ENCODE measurements at regions not wholly inside any gene's neighbourhood (a gene's known extent, or its start where the extent isn't known, plus 50 kb on each side); places are given as distances from the start of the nearest gene placed in this dataset.

DNA sequence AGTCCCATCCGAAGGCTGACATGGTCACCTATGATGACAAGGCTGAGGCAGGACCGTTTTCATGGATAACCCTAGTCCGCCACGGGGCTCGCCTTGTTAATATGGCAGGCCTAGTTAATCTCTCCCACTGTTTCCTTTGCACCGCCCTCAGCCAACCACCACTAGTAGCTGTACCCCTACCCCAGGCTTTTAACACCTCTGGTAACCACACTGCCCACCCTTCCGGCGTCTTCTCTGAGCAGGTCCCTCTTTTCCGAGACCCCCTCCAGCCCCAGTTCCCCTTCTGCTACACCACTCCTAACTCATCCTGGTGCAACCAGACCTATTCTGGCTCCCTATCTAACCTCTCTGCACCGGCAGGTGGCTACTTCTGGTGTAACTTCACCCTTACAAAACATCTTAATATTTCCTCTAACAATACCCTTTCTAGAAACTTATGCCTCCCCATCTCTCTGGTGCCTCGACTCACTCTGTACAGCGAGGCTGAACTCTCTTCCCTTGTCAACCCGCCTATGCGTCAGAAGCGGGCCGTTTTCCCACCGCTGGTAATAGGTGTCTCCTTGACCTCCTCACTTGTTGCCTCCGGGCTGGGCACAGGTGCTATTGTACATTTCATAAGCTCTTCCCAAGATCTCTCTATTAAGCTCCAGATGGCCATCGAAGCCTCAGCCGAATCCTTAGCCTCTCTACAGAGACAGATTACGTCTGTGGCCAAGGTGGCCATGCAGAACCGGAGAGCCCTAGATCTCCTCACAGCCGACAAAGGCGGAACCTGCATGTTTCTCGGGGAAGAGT lies 964.4 kb downstream of the RPA4 start:
- Mint-ChIP-seq H3K27me3 (no peaks in the 10 kb centered on the region), H3K9me3 (peaks cover 24% of the 10 kb centered on the region)
- POLR2A ChIA-PET, result no interaction called here

GRCh38 chrX:97849951-97850350 lies 966.2 kb downstream of the RPA4 start:
- CTCF ChIA-PET, result no interaction called here
- H3K9me3 Mint-ChIP-seq, result peaks cover 14% of the 10 kb centered on the region
- DNase-seq, result no peak
- POLR2A ChIA-PET, result no interaction called here
- H3K36me3 Mint-ChIP-seq (ENCODE audit: low read depth), result no peaks in the 10 kb centered on the region
- no peaks in the 10 kb centered on the region for H3K27me3 Mint-ChIP-seq
- no peak overlapping the region for H3K4me3 Mint-ChIP-seq
- H3K27ac Mint-ChIP-seq, result no peak overlapping the region
- H3K4me1 Mint-ChIP-seq, result no peaks in the 10 kb centered on the region

More for the DNA sequence above, 964.4 kb downstream of the RPA4 start:
- Mint-ChIP-seq H3K4me3 (no peak overlapping the region), H3K4me1 (no peaks in the 10 kb centered on the region), H3K36me3 (ENCODE audit: low read depth) (no peaks in the 10 kb centered on the region), H3K27ac (no peak overlapping the region)
- CTCF ChIA-PET, result no interaction called here
- DNase-seq, result no peak

GRCh38 chrX:97850911-97851310 lies 967.2 kb downstream of the RPA4 start:
- Mint-ChIP-seq H3K27ac (no peak overlapping the region), H3K4me3 (no peak overlapping the region), H3K27me3 (no peaks in the 10 kb centered on the region), H3K9me3 (peaks cover 7% of the 10 kb centered on the region), H3K36me3 (ENCODE audit: low read depth) (no peaks in the 10 kb centered on the region), H3K4me1 (no peaks in the 10 kb centered on the region)
- ChIA-PET POLR2A (no interaction called here), CTCF (no interaction called here)
- no peak for DNase-seq

GRCh38 chrX:97854086-97854485 lies 970.4 kb downstream of the RPA4 start:
- H3K9me3 Mint-ChIP-seq, result no peaks in the 10 kb centered on the region
- POLR2A ChIA-PET, result no interaction called here
- no peak overlapping the region for H3K27ac Mint-ChIP-seq

DNA sequence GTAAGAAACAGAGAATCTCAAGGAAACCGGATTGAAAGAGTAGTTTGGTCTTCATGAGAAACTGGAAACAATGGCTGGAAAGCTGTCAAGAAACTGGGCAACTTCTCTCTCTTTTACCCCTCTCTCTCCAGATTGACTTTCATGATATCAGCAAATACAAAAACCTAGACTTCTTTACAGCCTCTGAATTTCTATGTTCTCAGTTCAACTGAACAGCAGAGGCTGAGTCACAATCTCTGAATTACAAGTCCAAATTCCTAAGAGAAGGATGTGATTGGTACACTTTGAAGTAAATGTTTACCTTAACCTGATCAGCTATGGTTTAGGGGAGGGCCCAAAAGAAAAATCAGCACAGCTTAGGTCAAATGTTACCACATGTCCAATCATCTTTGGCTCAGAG lies 974.9 kb downstream of the RPA4 start:
- no peaks in the 10 kb centered on the region for H3K36me3 Mint-ChIP-seq (ENCODE audit: low read depth)
- H3K9me3 Mint-ChIP-seq, result no peaks in the 10 kb centered on the region
- no peaks in the 10 kb centered on the region for H3K4me1 Mint-ChIP-seq
- ChIA-PET POLR2A (no interaction called here), CTCF (no interaction called here)
- H3K27me3 Mint-ChIP-seq, result no peaks in the 10 kb centered on the region
- H3K27ac Mint-ChIP-seq, result no peak overlapping the region
- H3K4me3 Mint-ChIP-seq, result no peak overlapping the region
- DNase-seq, result no peak

More at GRCh38 chrX:97854086-97854485, 970.4 kb downstream of the RPA4 start:
- no peaks in the 10 kb centered on the region for H3K4me1 Mint-ChIP-seq
- no peak for DNase-seq
- no peak overlapping the region for H3K4me3 Mint-ChIP-seq
- CTCF ChIA-PET, result no interaction called here
- H3K27me3 Mint-ChIP-seq, result no peaks in the 10 kb centered on the region
- H3K36me3 Mint-ChIP-seq (ENCODE audit: low read depth), result no peaks in the 10 kb centered on the region

- no peaks in the 10 kb centered on the region for H3K4me1 Mint-ChIP-seq
- no peak overlapping the region for H3K4me3 Mint-ChIP-seq
- CTCF ChIA-PET, result no interaction called here
- no peaks in the 10 kb centered on the region for H3K9me3 Mint-ChIP-seq
- H3K27me3 Mint-ChIP-seq, result no peaks in the 10 kb centered on the region
- DNase-seq, result no peak
- POLR2A ChIA-PET, result no interaction called here
- H3K36me3 Mint-ChIP-seq (ENCODE audit: low read depth), result no peaks in the 10 kb centered on the region
- H3K27ac Mint-ChIP-seq, result no peak overlapping the region
Measured at GRCh38 chrX:97860226-97860625, 976.5 kb downstream of the RPA4 start.

DNA sequence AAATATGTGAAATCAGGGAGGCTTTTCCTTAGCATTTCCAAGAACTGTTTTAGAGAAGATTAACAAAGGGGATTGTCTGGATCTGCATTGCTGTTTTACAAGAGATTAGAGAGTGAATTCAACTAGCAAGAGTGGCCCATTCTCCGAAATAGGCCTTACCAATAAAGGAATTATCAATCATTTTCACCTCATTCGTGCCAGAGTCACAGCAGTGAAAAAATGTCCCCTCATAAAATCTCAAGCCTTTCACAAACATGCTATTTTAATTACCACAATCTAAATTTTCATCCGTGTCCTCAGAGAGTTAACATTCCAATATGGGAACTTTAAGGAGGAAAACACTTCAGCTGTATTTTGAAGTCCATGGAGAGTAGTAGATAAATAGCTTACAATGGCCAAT lies 979.6 kb downstream of the RPA4 start:
- no peak overlapping the region for H3K27ac Mint-ChIP-seq
- H3K4me3 Mint-ChIP-seq, result no peak overlapping the region
- no peak for DNase-seq
- no peaks in the 10 kb centered on the region for H3K27me3 Mint-ChIP-seq
- no peaks in the 10 kb centered on the region for H3K9me3 Mint-ChIP-seq
- no peaks in the 10 kb centered on the region for H3K36me3 Mint-ChIP-seq (ENCODE audit: low read depth)
- H3K4me1 Mint-ChIP-seq, result no peaks in the 10 kb centered on the region
- ChIA-PET CTCF (no interaction called here), POLR2A (no interaction called here)

DNA sequence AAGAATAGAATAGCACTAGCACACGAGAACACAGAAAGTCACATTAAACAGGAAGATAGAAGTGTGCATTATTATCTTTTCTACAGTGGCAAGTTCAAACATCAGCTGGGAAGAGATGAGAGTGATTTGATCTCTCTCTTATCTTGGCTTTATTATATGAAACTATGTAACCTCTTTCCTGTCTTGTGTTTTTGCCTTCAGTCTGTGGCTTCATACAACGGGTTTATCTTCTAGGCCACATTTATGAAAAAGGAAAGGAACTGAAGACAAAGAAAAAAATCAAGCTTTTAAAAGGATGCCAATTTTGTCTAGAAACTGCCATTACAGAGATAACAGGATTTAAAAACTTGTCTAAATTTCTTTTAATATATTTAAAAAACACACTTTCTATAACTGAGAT lies 983.6 kb downstream of the RPA4 start:
- Mint-ChIP-seq H3K36me3 (ENCODE audit: low read depth) (no peaks in the 10 kb centered on the region), H3K4me1 (no peaks in the 10 kb centered on the region), H3K27me3 (no peaks in the 10 kb centered on the region), H3K4me3 (no peak overlapping the region), H3K27ac (no peak overlapping the region), H3K9me3 (no peaks in the 10 kb centered on the region)
- ChIA-PET POLR2A (no interaction called here), CTCF (no interaction called here)
- DNase-seq, result no peak

DNA sequence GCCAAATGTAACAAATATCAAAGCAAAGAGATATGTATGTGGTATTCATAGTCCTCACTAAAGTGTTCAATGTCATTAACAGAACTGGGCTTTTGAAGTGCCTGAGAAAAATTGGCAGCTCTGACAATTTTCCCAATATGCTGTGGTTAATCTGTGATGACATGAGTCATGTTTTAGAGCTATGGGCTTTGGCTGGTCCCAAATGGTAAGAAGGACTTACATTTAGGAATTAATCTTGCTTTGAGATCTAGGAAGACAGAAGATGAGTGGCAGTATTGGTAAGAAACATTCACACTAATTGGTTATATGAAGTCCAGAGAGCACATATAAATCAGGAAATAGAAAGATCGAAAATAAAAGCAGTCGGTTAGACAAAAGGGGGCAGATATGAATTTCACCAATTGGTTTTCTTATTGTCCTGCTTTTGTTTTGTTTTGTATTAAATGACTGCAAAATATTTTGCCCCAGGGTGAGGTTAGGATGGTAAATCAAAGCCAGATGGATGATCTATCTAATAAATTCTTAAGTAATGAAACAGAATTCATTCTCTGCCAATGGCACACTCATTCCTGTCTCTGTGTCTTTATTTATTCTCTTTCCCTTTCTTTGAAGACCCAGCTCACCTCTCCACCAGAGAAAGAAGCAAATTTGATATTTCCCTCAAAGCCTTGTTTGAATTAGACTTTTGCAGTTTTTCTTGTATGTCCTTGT lies 993.1 kb downstream of the RPA4 start:
- no peak overlapping the region for H3K27ac Mint-ChIP-seq
- no peak for DNase-seq
- H3K4me1 Mint-ChIP-seq, result no peaks in the 10 kb centered on the region
- ChIA-PET CTCF (no interaction called here), POLR2A (no interaction called here)
- H3K9me3 Mint-ChIP-seq, result no peaks in the 10 kb centered on the region
- no peaks in the 10 kb centered on the region for H3K36me3 Mint-ChIP-seq (ENCODE audit: low read depth)
- H3K27me3 Mint-ChIP-seq, result no peaks in the 10 kb centered on the region
- H3K4me3 Mint-ChIP-seq, result no peak overlapping the region

GRCh38 chrX:97882306-97882705 lies 998.6 kb downstream of the RPA4 start:
- H3K9me3 Mint-ChIP-seq, result no peaks in the 10 kb centered on the region
- ChIA-PET POLR2A (no interaction called here), CTCF (no interaction called here)
- no peak for DNase-seq
- no peaks in the 10 kb centered on the region for H3K36me3 Mint-ChIP-seq (ENCODE audit: low read depth)
- no peaks in the 10 kb centered on the region for H3K4me1 Mint-ChIP-seq
- no peaks in the 10 kb centered on the region for H3K27me3 Mint-ChIP-seq
- no peak overlapping the region for H3K27ac Mint-ChIP-seq
- H3K4me3 Mint-ChIP-seq, result no peak overlapping the region

- POLR2A ChIA-PET, result no interaction called here
- peaks cover 4% of the 10 kb centered on the region for H3K9me3 Mint-ChIP-seq
- DNase-seq, result no peak
- H3K27me3 Mint-ChIP-seq, result no peaks in the 10 kb centered on the region
- H3K27ac Mint-ChIP-seq, result no peak overlapping the region
- no peak overlapping the region for H3K4me3 Mint-ChIP-seq
- H3K4me1 Mint-ChIP-seq, result no peaks in the 10 kb centered on the region
- H3K36me3 Mint-ChIP-seq (ENCODE audit: low read depth), result no peaks in the 10 kb centered on the region
- CTCF ChIA-PET, result no interaction called here
Measured at GRCh38 chrX:97895751-97896150, 1012.0 kb downstream of the RPA4 start.

DNA sequence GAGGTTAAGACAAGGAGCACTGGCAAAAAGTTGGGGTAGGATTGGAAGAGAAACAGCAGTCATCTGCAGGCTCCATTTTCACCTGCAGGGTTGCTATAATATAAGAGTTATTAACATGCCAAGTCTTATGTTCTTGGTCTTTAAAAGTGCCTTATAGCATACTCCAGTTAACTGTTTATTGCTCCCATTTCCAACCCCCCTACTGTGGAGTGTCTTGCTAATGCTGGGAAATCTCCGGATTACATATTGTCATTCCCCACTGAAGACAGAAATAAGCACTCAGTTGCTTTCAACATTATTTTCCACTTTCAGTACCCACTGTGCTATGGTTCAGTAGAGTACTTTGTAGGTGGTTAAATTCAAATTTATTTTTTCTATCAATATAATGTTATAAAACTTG lies 1014.3 kb downstream of the RPA4 start:
- no peaks in the 10 kb centered on the region for H3K9me3 Mint-ChIP-seq
- CTCF ChIA-PET, result no interaction called here
- POLR2A ChIA-PET, result no interaction called here
- no peaks in the 10 kb centered on the region for H3K36me3 Mint-ChIP-seq (ENCODE audit: low read depth)
- H3K4me3 Mint-ChIP-seq, result no peak overlapping the region
- no peaks in the 10 kb centered on the region for H3K4me1 Mint-ChIP-seq
- H3K27me3 Mint-ChIP-seq, result no peaks in the 10 kb centered on the region
- no peak for DNase-seq
- H3K27ac Mint-ChIP-seq, result no peak overlapping the region

- no peaks in the 10 kb centered on the region for H3K36me3 Mint-ChIP-seq (ENCODE audit: low read depth)
- no peak overlapping the region for H3K27ac Mint-ChIP-seq
- POLR2A ChIA-PET, result no interaction called here
- H3K9me3 Mint-ChIP-seq, result no peaks in the 10 kb centered on the region
- no peak for DNase-seq
- H3K4me1 Mint-ChIP-seq, result no peaks in the 10 kb centered on the region
- H3K27me3 Mint-ChIP-seq, result no peaks in the 10 kb centered on the region
- H3K4me3 Mint-ChIP-seq, result no peak overlapping the region
- CTCF ChIA-PET, result no interaction called here
Measured at GRCh38 chrX:97898798-97899197, 1015.1 kb downstream of the RPA4 start.

- CTCF ChIA-PET, result no interaction called here
- H3K27me3 Mint-ChIP-seq, result no peaks in the 10 kb centered on the region
Measured at GRCh38 chrX:97907791-97908190, 1024.1 kb downstream of the RPA4 start.

More at GRCh38 chrX:97907791-97908190, 1024.1 kb downstream of the RPA4 start:
- Mint-ChIP-seq H3K27ac (no peak overlapping the region), H3K36me3 (ENCODE audit: low read depth) (no peaks in the 10 kb centered on the region), H3K9me3 (peaks cover 2% of the 10 kb centered on the region), H3K4me3 (no peak overlapping the region), H3K4me1 (no peaks in the 10 kb centered on the region)
- POLR2A ChIA-PET, result no interaction called here
- no peak for DNase-seq

Data from activated CD4-positive, alpha-beta T cell treated with anti-CD3 and anti-CD28 coated beads, Interleukin-2, amount 10 ng/mL, durations not matched to agents 7 days and 5 days (primary cell).